Parathyroid adenoma (tissue), 2 donors: ENCODE measurements at regions not wholly inside any gene's neighbourhood (a gene's known extent, or its start where the extent isn't known, plus 50 kb on each side); places are given as distances from the start of the nearest gene placed in this dataset.

Experiments used
- H2AFZ ChIP-seq: fragments of 300-600 bp; sonication (generic); one replicate; pipeline ENCODE4 v1.7.0; 2017; ENCODE audit warnings: antibody characterized with exemption, mild to moderate bottlenecking
- H3K27ac ChIP-seq: fragments of 300-600 bp; sonication (generic); one replicate; pipeline ENCODE4 v1.7.0; 2017
- H3K27me3 ChIP-seq: fragments of 300-600 bp; sonication (generic); one replicate; pipeline ENCODE4 v1.7.0; 2017; ENCODE audit warnings: low read length; ENCODE audit not compliant: control insufficient read depth, insufficient read depth
- H3K36me3 ChIP-seq: fragments of 300-600 bp; sonication (generic); one replicate; pipeline ENCODE4 v1.7.0; 2017; ENCODE audit warnings: low read length; ENCODE audit not compliant: control insufficient read depth, insufficient read depth
- H3K4me1 ChIP-seq: fragments of 300-600 bp; sonication (generic); one replicate; pipeline ENCODE4 v1.7.0; 2017; ENCODE audit warnings: control low read depth
- H3K4me2 ChIP-seq: fragments of 300-600 bp; sonication (generic); one replicate; pipeline ENCODE4 v1.7.0; 2017; ENCODE audit warnings: low read length
- H3K4me3 ChIP-seq: fragments of 300-600 bp; sonication (generic); one replicate; pipeline ENCODE4 v1.7.0; 2017; ENCODE audit warnings: low read depth, low read length
- H3K79me2 ChIP-seq: fragments of 300-600 bp; sonication (generic); one replicate; pipeline ENCODE4 v1.7.0; 2017; ENCODE audit warnings: control low read depth
- H3K9ac ChIP-seq: fragments of 300-600 bp; sonication (generic); one replicate; pipeline ENCODE4 v1.7.0; 2017; ENCODE audit warnings: mild to moderate bottlenecking
- H3K9me3 ChIP-seq: fragments of 300-600 bp; sonication (generic); one replicate; pipeline ENCODE4 v1.7.0; 2017; ENCODE audit warnings: low read length; ENCODE audit not compliant: control insufficient read depth
- TF ChIP-seq, protein P1 (sequence below): fragments of 300-600 bp; sonication (generic); IDR thresholded peaks from one replicate; pipeline ENCODE4 v1.7.0; 2017; ENCODE audit warnings: antibody characterized with exemption, mild to moderate bottlenecking
- donor health status: primary hyperparathyroidism.

DNA sequence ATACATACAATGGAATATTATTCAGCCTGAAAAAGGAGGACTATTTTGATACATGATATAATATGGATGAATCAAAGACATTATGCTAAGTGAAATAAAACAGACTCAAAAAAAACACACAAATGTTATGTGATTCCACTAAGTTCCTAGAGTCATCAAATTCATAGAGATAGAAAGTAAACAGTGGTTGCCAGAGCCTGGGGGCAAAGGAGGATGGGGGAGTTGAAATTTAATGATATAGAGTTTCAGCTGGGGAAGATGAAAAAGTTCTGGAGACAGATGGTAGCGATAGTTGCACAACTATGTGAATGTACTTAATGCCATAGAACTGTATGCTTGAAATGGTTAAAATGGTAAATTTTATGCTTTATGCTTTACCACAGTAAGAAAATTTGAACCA lies 119.7 kb downstream of the METTL4 start:
- Histone ChIP-seq H2AFZ (no peak overlapping the region), H3K9me3 (no peaks in the 10 kb centered on the region), H3K27me3 (no peaks in the 10 kb centered on the region), H3K4me2 (no peak overlapping the region), H3K36me3 (no peaks in the 10 kb centered on the region), H3K4me1 (no peaks in the 10 kb centered on the region), H3K4me3 (no peak overlapping the region), H3K9ac (no peak overlapping the region), H3K79me2 (no peaks in the 10 kb centered on the region), H3K27ac (no peak overlapping the region)
- TF ChIP-seq, protein P1, sequence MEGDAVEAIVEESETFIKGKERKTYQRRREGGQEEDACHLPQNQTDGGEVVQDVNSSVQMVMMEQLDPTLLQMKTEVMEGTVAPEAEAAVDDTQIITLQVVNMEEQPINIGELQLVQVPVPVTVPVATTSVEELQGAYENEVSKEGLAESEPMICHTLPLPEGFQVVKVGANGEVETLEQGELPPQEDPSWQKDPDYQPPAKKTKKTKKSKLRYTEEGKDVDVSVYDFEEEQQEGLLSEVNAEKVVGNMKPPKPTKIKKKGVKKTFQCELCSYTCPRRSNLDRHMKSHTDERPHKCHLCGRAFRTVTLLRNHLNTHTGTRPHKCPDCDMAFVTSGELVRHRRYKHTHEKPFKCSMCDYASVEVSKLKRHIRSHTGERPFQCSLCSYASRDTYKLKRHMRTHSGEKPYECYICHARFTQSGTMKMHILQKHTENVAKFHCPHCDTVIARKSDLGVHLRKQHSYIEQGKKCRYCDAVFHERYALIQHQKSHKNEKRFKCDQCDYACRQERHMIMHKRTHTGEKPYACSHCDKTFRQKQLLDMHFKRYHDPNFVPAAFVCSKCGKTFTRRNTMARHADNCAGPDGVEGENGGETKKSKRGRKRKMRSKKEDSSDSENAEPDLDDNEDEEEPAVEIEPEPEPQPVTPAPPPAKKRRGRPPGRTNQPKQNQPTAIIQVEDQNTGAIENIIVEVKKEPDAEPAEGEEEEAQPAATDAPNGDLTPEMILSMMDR, result no peak

DNA sequence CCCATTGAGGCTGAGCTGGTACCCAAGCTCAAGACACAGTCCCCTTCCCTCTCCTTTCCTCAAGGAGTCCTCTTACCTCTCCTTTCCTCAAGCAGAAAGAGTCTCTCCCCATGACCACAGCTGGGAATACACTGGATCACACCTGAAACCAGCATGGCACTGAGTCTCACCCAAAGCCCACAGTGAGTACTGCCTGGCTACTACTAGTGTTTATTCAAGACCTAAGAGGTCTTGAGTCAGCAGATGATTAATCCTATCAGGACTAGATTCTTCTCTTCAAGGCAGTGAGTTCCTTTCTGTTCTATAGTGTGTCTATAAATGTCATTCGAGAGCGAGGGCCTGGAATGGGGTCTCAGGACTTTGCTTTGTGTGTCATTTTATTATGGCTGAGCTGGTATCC lies 111.4 kb downstream of the METTL4 start:
- no peaks in the 10 kb centered on the region for H3K36me3 ChIP-seq
- no peak overlapping the region for H2AFZ ChIP-seq
- H3K27ac ChIP-seq, result no peak overlapping the region
- H3K4me3 ChIP-seq, result no peak overlapping the region
- peaks cover 3% of the 10 kb centered on the region for H3K9me3 ChIP-seq
- TF ChIP-seq, protein P1, result no peak
- H3K4me1 ChIP-seq, result no peaks in the 10 kb centered on the region
- H3K27me3 ChIP-seq, result no peaks in the 10 kb centered on the region
- H3K9ac ChIP-seq, result no peak overlapping the region
- no peaks in the 10 kb centered on the region for H3K79me2 ChIP-seq
- H3K4me2 ChIP-seq, result no peak overlapping the region

DNA sequence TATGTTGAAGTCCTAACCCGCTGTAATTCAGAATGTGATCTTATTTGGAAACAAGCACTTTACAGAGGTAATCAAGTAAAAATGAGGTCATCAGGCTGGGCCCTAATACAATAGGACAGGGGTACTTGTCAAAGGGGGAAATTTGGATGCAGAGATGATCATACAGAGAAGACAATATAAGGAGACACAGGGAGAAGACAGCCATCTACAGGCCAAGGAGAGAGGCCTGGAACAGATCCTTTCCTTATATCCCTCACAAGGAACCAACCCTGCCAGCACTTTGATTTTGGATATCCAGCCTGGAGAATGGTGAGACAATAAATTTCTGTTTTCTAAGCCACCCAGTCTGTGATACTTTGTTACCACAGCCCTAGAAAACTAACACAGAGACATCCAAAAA lies 104.3 kb downstream of the METTL4 start:
- H3K36me3 ChIP-seq, result no peaks in the 10 kb centered on the region
- TF ChIP-seq, protein P1, result no peak

DNA sequence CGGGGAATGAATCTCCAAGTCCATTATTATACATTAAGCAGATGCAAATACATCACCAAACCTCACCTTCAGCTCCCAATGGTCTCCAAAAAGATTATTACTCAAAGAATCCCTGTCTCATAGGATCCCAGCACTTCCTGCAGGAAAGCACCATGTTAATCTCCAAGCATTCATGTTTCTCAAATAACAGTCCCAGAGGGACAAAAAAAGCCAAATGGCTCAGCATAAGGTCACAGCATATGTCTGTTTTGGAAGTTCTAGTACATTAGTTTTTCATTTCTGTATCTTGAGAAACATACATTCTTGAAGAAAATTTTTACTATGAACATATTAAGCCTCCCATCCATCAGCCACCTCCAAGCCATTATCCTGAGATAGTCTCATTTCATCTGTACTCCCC lies 103.3 kb downstream of the METTL4 start:
- H3K9me3 ChIP-seq, result peaks cover 3% of the 10 kb centered on the region
- no peaks in the 10 kb centered on the region for H3K36me3 ChIP-seq
- H2AFZ ChIP-seq, result no peak overlapping the region
- no peak overlapping the region for H3K4me3 ChIP-seq
- H3K4me2 ChIP-seq, result no peak overlapping the region
- TF ChIP-seq, protein P1, result no peak
- no peaks in the 10 kb centered on the region for H3K4me1 ChIP-seq
- no peaks in the 10 kb centered on the region for H3K79me2 ChIP-seq
- no peak overlapping the region for H3K9ac ChIP-seq
- no peaks in the 10 kb centered on the region for H3K27me3 ChIP-seq
- no peak overlapping the region for H3K27ac ChIP-seq

More for the DNA sequence above, 104.3 kb downstream of the METTL4 start:
- H3K9me3 ChIP-seq, result peaks cover 3% of the 10 kb centered on the region
- H2AFZ ChIP-seq, result no peak overlapping the region
- H3K79me2 ChIP-seq, result no peaks in the 10 kb centered on the region
- no peak overlapping the region for H3K4me2 ChIP-seq
- H3K4me1 ChIP-seq, result no peaks in the 10 kb centered on the region
- no peak overlapping the region for H3K9ac ChIP-seq
- H3K4me3 ChIP-seq, result no peak overlapping the region
- H3K27ac ChIP-seq, result no peak overlapping the region
- H3K27me3 ChIP-seq, result no peaks in the 10 kb centered on the region

DNA sequence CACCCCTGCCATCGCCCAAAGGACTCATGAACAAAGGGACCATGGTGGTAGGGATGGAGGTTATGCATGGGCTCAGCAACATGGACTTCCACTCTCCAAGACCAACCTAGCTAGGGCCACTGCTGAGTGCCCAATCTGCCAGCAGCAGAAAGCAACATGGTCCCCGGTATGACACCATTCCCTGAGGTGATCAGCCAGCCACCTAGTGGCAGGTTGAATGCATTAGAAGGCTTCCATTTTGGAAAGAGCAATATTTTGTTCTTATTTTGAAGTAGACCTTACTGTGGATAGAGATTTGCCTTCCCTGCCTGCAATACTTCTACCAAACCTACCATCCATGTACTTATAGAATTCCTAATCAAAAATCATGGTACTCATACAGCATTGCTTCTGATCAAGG lies 99.8 kb downstream of the METTL4 start:
- H3K4me2 ChIP-seq, result no peak overlapping the region
- H3K36me3 ChIP-seq, result no peaks in the 10 kb centered on the region
- H3K4me3 ChIP-seq, result no peak overlapping the region
- TF ChIP-seq, protein P1, result no peak
- H3K9ac ChIP-seq, result no peak overlapping the region
- no peaks in the 10 kb centered on the region for H3K4me1 ChIP-seq
- no peaks in the 10 kb centered on the region for H3K27me3 ChIP-seq
- no peak overlapping the region for H2AFZ ChIP-seq
- no peak overlapping the region for H3K27ac ChIP-seq
- H3K79me2 ChIP-seq, result no peaks in the 10 kb centered on the region
- H3K9me3 ChIP-seq, result no peaks in the 10 kb centered on the region
